OCI-LY1 (cell line): ENCODE measurements at regions not wholly inside any gene's neighbourhood (a gene's known extent, or its start where the extent isn't known, plus 50 kb on each side); places are given as distances from the start of the nearest gene placed in this dataset.

Source experiments
- H2AFZ ChIP-seq: fragments of 200-600 bp; sonication (generic), shearing (Covaris generic); 2 replicates; pipeline ENCODE4 v1.6.0; 2014; ENCODE audit warnings: antibody characterized with exemption, mild to moderate bottlenecking, low read length
- H3F3A ChIP-seq: fragments of 200-600 bp; sonication (generic), shearing (Covaris generic); 2 replicates; pipeline ENCODE4 v1.6.0; 2014; ENCODE audit warnings: mild to moderate bottlenecking, antibody characterized with exemption, low read length, moderate library complexity; ENCODE audit not compliant: insufficient read depth
- H3K27ac ChIP-seq: fragments of 200-600 bp; sonication (generic); 2 replicates; pipeline ENCODE4 v1.5.1; 2014; ENCODE audit warnings: low read length, mixed run types, mild to moderate bottlenecking, low read depth; ENCODE audit not compliant: poor library complexity, severe bottlenecking
- H3K27me3 ChIP-seq: fragments of 200-600 bp; sonication (generic); 2 replicates; pipeline ENCODE4 v1.6.0; 2014; ENCODE audit warnings: antibody characterized with exemption, mild to moderate bottlenecking, low read length, moderate library complexity; ENCODE audit not compliant: insufficient read depth
- H3K36me3 ChIP-seq: fragments of 200-600 bp; sonication (generic); 2 replicates; pipeline ENCODE4 v1.6.1; 2014; ENCODE audit warnings: mild to moderate bottlenecking, antibody characterized with exemption, low read length, moderate library complexity, mixed read lengths; ENCODE audit not compliant: insufficient read depth
- H3K4me1 ChIP-seq: fragments of 200-600 bp; sonication (generic); 2 replicates; pipeline ENCODE4 v1.5.1; 2014; ENCODE audit warnings: mild to moderate bottlenecking, low read length, moderate library complexity; ENCODE audit not compliant: insufficient read depth, severe bottlenecking
- H3K4me2 ChIP-seq: fragments of 200-600 bp; sonication (generic), shearing (Covaris generic); 2 replicates; pipeline ENCODE4 v1.6.1; 2014; ENCODE audit warnings: low read length
- H3K4me3 ChIP-seq: fragments of 200-600 bp; sonication (generic); 2 replicates; pipeline ENCODE4 v1.5.1; 2014; ENCODE audit warnings: low read length, low read depth, mild to moderate bottlenecking, mixed read lengths; ENCODE audit not compliant: poor library complexity, severe bottlenecking
- H3K79me2 ChIP-seq: fragments of 200-600 bp; shearing (Covaris generic); 2 replicates; pipeline ENCODE4 v1.6.1; 2016; ENCODE audit warnings: mixed run types, low read length, mixed read lengths; ENCODE audit not compliant: insufficient read depth
- H3K9ac ChIP-seq: fragments of 200-600 bp; sonication (generic), shearing (Covaris generic); 2 replicates; pipeline ENCODE4 v1.6.1; 2014; ENCODE audit warnings: mild to moderate bottlenecking, low read length, mixed read lengths
- H3K9me2 ChIP-seq: fragments of 200-600 bp; sonication (generic), shearing (Covaris generic); 2 replicates; pipeline ENCODE4 v1.6.1; 2014; ENCODE audit warnings: low read depth, mild to moderate bottlenecking, low read length, mixed read lengths
- H3K9me3 ChIP-seq: fragments of 200-600 bp; shearing (Covaris generic); 2 replicates; pipeline ENCODE4 v1.6.1; 2014; ENCODE audit warnings: low read length, mixed read lengths
- H4K20me1 ChIP-seq: fragments of 200-600 bp; sonication (generic), shearing (Covaris generic); 2 replicates; pipeline ENCODE4 v1.6.0; 2016; ENCODE audit warnings: mild to moderate bottlenecking, low read length; ENCODE audit not compliant: insufficient read depth
- CTCF ChIP-seq: fragments of 200-600 bp; sonication (generic), shearing (Covaris generic); IDR thresholded peaks from 2 replicates; pipeline ENCODE4 v1.5.1; 2017; ENCODE audit warnings: mild to moderate bottlenecking, antibody characterized with exemption, low read length, moderate library complexity, mixed read lengths
- EZH2 ChIP-seq: fragments of 200-600 bp; sonication (generic), shearing (Covaris generic); IDR thresholded peaks from 2 replicates; pipeline ENCODE4 v1.8.0; 2017; ENCODE audit warnings: borderline replicate concordance, mixed run types, mild to moderate bottlenecking, antibody characterized with exemption, low read length, moderate library complexity, mixed read lengths

- Histone ChIP-seq H3F3A (no peaks in the 10 kb centered on the region), H3K9ac (no peak overlapping the region), H3K4me3 (no peak overlapping the region), H3K4me2 (no peak overlapping the region), H4K20me1 (no peaks in the 10 kb centered on the region), H3K27me3 (0 out of 2 replicates have a peak, but pooled peaks cover 7% of the 10 kb centered on the region), H3K27ac (no peak overlapping the region), H2AFZ (no peak overlapping the region), H3K9me2 (no peaks in the 10 kb centered on the region), H3K4me1 (no peaks in the 10 kb centered on the region), H3K9me3 (no peaks in the 10 kb centered on the region), H3K79me2 (no peaks in the 10 kb centered on the region), H3K36me3 (no peaks in the 10 kb centered on the region)
- no peak for TF ChIP-seq EZH2
- TF ChIP-seq CTCF: no peak
These were observed 91.6 kb upstream of the CLDN14 start for GRCh38 chr21:36571556-36571955.

GRCh38 chr21:36572039-36572438, 92.1 kb upstream of the CLDN14 start:
- H3K9me3 ChIP-seq: no peaks in the 10 kb centered on the region
- H3K9me2 ChIP-seq: no peaks in the 10 kb centered on the region
- no peaks in the 10 kb centered on the region for H3F3A ChIP-seq
- no peaks in the 10 kb centered on the region for H3K4me1 ChIP-seq
- no peak overlapping the region for H2AFZ ChIP-seq
- H4K20me1 ChIP-seq: no peaks in the 10 kb centered on the region
- TF ChIP-seq CTCF: no peak
- no peak for TF ChIP-seq EZH2
- H3K27me3 ChIP-seq: 0 out of 2 replicates have a peak, but pooled peaks cover 2% of the 10 kb centered on the region
- H3K79me2 ChIP-seq: no peaks in the 10 kb centered on the region
- no peak overlapping the region for H3K9ac ChIP-seq
- H3K27ac ChIP-seq: no peak overlapping the region
- H3K4me2 ChIP-seq: no peak overlapping the region
- no peaks in the 10 kb centered on the region for H3K36me3 ChIP-seq
- H3K4me3 ChIP-seq: no peak overlapping the region

GRCh38 chr21:36575306-36575705, 95.4 kb upstream of the CLDN14 start:
- no peaks in the 10 kb centered on the region for H3K79me2 ChIP-seq
- no peak overlapping the region for H2AFZ ChIP-seq
- H3K36me3 ChIP-seq: no peaks in the 10 kb centered on the region
- H3F3A ChIP-seq: no peaks in the 10 kb centered on the region
- H3K4me1 ChIP-seq: no peaks in the 10 kb centered on the region
- TF ChIP-seq EZH2 (no peak), CTCF (no peak)
- no peaks in the 10 kb centered on the region for H3K9me3 ChIP-seq
- no peak overlapping the region for H3K9ac ChIP-seq
- no peaks in the 10 kb centered on the region for H4K20me1 ChIP-seq
- H3K27ac ChIP-seq: no peak overlapping the region
- no peak overlapping the region for H3K4me3 ChIP-seq
- H3K9me2 ChIP-seq: no peaks in the 10 kb centered on the region
- no peak overlapping the region for H3K4me2 ChIP-seq
- no peaks in the 10 kb centered on the region for H3K27me3 ChIP-seq
